ENCODE measurements at regions not wholly inside any gene's neighbourhood (a gene's known extent, or its start where the extent isn't known, plus 50 kb on each side); places are given as distances from the start of the nearest gene placed in this dataset.
A peak's percentile ranks its signal among the peaks of the same experiment; 100 is the strongest.

- no peak for DNase-seq (ENCODE audit: low spot score)
Observed at GRCh38 chr12:22991250-22991844, 366.4 kb downstream of the ETNK1 start.

DNA sequence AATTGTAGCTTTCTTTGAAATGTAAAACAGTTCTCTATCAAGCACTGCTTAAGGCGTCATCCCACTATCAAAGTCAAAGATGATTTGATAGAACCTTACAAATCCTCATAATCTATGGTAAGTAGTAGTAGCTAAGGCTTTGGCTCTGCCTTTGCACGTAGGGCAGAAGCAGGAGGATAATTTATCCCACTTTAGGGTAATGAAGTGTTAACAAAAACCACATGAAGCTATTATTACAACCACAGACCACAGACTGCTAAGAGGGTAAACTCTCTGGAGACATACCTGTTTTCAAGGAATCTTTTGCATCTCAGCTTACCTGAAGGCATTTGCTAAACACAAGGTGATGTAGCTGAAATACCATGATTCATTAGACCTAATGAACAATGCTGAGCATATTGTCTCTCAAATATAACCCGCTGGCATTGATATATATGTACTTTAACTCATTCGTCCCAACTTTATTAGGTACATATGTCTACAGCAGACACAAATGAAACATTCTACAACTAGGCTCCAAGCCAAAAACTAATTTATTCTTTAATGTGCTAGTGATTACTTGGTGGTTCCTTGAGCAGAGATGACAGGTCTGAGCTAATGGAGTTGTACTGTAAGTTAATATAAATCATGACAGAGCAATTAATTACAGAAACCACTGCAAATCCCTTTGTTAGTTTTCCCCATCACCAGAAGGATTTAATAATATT is 368.8 kb downstream of the ETNK1 start:
- DNase-seq (ENCODE audit: low spot score) = peak; percentile 41

DNA sequence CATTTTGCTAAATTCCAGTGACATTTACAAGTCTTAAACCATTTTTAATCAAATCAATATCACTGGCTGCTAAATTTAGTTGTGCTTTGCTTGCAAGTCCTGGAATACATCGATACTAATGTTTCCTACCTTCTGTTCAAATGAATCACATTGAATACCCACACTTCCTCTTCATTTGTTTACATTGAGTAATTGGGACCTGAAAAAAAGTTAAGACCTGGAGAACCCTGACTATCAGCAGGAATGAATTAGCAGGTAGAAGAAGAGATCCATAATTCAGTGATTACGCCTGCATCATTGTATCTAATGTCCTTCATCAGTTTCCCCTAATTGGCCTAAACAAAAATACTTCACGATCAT is 369.3 kb downstream of the ETNK1 start:
- DNase-seq (ENCODE audit: low spot score) = no peak

- DNase-seq (ENCODE audit: low spot score) = no peak
Observed at GRCh38 chr12:23001487-23001886, 376.5 kb downstream of the ETNK1 start.

- DNase-seq (ENCODE audit: low spot score) = no peak
Observed at GRCh38 chr12:23002381-23002780, 377.4 kb downstream of the ETNK1 start.

GRCh38 chr12:23004473-23005020 is 379.6 kb downstream of the ETNK1 start:
- no peak for DNase-seq (ENCODE audit: low spot score)

DNA sequence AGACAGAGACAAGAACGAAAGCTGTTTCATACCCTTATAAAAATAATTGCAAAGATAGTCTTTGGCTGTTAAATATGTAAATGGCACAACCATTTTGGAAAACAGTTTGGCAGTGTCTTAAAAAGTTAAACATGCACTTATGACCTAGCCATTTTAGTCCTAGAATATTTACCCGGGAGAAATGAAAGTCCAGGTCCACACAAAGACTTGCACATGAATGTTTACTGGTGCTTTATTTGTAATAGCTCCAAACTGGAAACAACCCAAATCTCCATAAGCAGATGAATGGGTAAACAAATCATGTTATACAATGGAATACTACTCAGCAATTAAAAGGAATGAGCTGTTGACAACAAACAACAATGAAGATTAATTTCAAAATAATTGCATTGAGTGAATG is 380.4 kb downstream of the ETNK1 start:
- no peak for DNase-seq (ENCODE audit: low spot score)

GRCh38 chr12:23006413-23006812 is 381.4 kb downstream of the ETNK1 start:
- DNase-seq (ENCODE audit: low spot score) = no peak

DNA sequence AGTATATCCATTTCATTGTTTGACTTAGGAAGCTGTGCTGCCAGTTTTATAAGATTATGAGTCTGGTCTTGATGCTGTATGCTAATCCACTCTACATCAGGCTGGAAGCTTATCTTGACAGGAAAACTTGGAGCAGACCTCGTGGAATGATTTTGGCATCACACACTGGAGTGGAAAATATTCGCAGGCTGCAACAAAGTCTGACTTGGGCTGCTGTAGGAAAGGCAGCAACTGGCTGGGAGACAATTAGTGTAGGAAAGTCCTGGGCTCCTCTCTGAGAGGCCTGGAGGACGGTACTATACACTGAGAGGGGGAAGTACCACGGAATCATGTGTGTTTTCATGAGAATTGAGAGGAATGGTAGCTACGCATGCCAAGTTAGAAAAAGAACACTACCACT is 383.7 kb downstream of the ETNK1 start:
- no peak for DNase-seq (ENCODE audit: low spot score)

- no peak for DNase-seq (ENCODE audit: low spot score)
Observed at GRCh38 chr12:23014749-23015148, 389.8 kb downstream of the ETNK1 start.

GRCh38 chr12:23025372-23026016 is 400.5 kb downstream of the ETNK1 start:
- no peak for DNase-seq (ENCODE audit: low spot score)

DNA sequence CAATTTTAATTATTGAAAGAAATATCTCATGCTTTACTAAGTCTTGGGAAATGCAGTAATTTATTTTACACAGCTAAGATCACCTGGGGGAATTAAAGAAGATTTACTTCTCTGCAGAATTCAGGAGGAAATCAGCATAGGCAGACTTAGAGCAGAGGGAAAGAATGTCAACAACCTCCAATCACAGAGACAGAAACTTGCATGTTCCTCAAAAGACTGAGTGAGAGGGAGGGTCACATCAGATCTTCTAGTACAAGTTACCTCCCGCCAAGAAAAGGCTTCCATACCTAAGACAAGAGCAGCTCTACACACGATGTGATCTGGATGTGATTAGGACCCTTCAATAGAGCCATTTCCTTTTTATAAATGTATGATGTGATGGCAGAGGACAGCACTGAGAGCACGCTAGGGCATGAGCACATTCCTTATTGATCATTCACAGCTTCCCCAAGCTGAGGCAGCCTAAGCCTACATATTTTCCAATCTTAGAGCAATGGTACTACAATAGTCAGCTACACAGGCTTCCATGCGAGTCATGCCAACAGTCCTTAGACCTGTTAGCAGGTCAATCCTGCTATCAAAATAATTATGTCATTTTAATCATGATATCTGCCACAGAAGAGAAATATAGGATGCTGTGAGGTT is 403.3 kb downstream of the ETNK1 start:
- DNase-seq (ENCODE audit: low spot score) = peak; percentile 15

GRCh38 chr12:23029185-23029584 is 404.2 kb downstream of the ETNK1 start:
- DNase-seq (ENCODE audit: low spot score) = no peak

DNA sequence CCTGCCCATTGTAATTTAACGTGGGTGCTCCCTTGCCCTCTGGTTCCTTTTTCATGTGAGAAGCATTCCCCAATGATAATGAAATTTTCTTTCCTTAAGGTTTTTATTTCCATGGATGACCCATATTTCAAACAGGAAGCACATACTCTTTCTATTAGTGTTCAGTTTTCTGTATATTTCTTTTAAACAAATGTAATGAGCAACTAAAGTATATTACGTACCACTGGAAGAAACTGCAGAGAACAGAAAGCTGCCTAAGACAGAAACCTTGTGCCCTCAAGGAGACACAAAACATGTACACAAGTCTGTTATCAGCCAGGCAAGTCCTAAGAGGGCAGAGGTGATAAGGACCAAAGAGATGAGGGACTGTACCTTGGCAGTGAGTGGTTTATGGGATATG is 414.9 kb downstream of the ETNK1 start:
- no peak for DNase-seq (ENCODE audit: low spot score)

DNA sequence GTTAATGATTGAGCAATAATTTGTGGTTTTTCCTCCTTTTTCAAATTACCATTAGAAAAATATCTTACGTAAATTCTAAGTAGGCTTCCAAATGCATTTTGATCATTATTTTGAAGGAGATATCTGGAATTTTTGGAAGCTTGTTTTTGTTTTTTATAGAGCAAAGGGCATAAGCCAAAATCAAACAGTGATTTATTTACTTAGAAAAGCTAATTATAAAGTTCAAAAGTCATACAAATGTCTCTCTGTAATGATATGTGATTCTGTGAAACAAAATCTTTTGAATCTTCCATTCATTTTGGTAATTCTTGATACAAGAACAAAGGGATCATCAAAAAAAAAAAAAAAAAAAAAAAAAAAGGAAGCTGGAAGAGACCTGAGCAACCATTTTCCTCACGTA is 416.8 kb downstream of the ETNK1 start:
- no peak for DNase-seq (ENCODE audit: low spot score)

DNA sequence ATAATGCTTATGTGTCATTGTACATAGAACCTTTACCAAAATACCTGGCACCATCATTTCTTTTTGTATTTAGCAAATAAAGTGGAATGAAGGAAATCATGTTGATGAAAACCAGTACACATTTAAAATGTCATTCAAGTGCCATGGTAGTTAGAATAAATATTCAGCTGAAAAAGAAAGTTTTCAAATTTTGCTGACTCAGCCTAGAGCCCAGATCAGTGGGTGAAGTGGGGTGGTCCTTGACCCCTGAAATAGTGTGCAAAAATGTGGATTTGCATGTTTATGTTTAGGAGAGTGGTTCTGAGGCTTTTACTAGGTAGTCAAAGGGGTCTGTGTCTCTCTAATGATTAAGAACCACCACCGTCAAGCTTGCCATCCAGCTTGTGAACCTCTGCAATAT is 418.7 kb downstream of the ETNK1 start:
- DNase-seq (ENCODE audit: low spot score) = no peak

DNA sequence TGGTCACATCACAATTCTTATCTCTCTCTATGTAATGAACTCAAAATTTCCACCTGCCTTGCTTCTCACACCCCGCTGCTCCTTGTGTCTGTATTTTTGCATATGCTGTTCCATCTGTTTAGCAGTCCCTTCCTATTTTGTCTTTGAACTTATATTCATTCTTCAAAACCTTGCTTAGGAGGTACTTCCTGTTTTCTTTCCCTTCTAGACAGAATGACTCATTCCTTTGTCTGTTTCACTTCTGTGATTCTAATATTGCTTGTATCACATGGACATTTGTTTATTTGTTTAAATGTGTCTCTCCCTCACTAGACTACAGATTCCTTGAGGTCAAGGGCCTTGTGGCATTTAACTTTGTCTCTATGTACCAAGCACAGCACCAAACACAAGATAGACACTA is 424.2 kb downstream of the ETNK1 start:
- DNase-seq (ENCODE audit: low spot score) = peak; percentile 54

- peak; percentile 58 for DNase-seq (ENCODE audit: low spot score)
Observed at GRCh38 chr12:23055004-23055403, 430.0 kb downstream of the ETNK1 start.

DNA sequence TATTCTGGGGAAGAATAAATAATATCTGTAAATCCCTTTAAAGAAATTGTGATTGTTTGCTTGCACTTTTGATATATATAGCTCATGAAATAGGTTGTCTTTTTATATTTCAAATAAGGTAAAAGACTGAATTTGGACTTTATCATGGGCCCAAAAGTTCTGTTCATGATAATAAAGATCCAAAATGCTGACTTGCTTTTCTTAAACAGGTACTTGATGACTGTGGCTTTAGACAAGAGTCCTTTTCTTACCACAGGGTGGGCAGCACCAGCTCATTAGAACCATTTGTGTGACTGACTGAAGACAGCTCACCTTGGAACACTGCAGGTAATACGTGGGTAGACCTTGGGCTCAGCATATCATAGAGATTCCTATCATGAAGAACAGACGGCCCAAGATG is 432.6 kb downstream of the ETNK1 start:
- DNase-seq (ENCODE audit: low spot score) = no peak

DNA sequence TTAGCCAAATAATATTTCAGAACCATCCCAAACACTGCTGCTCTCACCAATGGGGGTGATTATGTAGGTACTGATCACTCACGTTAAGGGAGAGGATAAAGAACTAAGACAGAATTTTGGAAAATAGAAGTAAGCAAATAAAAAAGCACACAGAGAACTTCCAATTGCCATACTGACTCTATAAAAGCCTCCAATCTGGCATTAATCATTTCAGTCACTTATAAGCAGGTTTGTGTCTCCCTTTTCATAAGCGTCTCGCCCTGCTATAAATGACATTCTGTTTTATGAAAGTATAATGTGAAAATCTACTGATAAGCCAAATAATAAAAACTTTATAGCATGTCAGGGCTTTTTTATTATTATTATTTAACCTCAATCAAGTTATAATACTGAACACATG is 435.2 kb downstream of the ETNK1 start:
- DNase-seq (ENCODE audit: low spot score) = no peak

DNA sequence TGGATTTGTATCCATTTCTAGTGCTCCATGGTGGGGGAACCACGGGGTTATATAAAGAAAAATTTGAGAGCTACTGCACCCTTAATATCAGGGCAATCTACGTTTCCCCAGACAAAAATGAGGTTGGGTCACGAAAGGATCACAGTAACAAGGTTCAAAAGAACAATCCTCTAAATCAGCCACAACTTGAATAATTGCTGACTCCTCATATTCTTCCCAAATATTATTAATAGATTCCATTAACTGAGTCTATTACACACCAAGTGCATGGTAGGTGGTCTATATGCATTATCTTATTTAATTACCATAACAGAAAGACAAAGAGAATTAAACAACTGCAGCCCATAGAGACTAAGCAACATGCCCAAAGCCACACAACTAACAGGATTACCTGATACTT is 438.2 kb downstream of the ETNK1 start:
- no peak for DNase-seq (ENCODE audit: low spot score)

DNA sequence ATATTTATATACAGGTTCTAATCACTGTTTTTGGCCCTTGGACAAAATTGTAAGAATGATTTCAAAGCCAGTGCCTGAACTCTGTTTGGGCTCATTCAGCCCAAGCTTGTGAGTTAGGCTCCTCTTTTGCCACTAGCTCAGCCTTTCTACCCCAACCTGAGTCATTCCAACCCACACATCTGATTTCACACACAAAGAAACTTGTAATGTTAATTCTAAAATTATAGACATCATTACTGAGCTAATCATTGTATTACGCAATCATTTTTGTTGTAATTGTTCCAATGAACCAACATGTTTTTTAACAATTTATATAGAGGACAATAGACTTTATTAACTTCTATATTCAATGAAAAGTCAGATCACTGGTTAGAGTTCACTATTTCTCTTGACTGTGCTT is 441.1 kb downstream of the ETNK1 start:
- DNase-seq (ENCODE audit: low spot score) = no peak

- peak; percentile 93 for DNase-seq (ENCODE audit: low spot score)
Observed at GRCh38 chr12:23083267-23083666, 458.3 kb downstream of the ETNK1 start.

All from kidney tubule cell (primary cell).